GM21360 (cell line): ENCODE measurements at regions not wholly inside any gene's neighbourhood (a gene's known extent, or its start where the extent isn't known, plus 50 kb on each side); places are given as distances from the start of the nearest gene placed in this dataset.
A peak's percentile ranks its signal among the peaks of the same experiment; 100 is the strongest.
"Not testable (repeated sequence)": the region's sequence is repeated elsewhere in the genome, so short reads cannot be mapped to it uniquely, and the experiment has no call there.

Experiments used
- ATAC-seq: cut with Tn5 transposase; IDR thresholded peaks from one replicate; pipeline ENCODE4 v1.9.1; 2021; ENCODE audit warnings: mild to moderate bottlenecking, moderate library complexity; ENCODE audit not compliant: unreplicated experiment

DNA sequence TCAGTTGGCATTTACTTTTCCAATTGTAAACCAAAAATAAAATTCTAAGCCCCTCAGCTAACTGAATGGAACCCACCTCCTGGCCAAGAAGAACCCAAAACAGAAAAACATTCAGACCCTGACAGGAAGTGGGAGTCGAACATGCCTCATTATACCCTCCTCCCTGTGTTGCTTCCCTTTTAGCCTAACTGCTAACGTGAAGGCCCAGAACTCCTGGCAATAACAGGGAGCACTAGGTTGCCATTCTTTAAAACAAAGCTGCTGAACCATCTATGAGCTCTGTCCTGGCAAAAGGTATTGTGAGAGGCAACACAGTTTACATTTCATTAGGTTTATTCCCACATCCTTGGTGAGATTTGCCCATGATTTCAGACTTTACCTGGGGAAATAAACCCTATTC is 481.4 kb downstream of the CHSY3 start:
- no peak for ATAC-seq

DNA sequence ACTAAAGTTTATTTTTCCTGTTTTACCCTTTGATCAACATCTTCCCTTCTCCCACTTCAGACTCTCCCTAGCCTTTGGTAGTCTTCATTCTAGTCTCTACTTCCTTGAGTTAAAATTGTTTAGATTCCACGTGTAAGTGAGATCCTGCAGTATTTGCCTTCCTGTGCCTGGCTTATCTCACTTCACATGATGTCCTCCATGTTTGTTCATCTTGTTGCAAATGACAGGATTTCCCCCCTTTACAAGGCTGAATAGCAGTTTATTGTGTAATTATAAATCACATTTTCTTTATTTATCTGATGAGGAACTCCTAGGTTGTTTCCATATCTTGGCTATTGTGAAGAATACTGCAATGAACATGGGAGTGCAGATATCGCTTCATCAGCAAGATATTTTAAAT is 461.7 kb downstream of the CHSY3 start:
- ATAC-seq, result no peak

DNA sequence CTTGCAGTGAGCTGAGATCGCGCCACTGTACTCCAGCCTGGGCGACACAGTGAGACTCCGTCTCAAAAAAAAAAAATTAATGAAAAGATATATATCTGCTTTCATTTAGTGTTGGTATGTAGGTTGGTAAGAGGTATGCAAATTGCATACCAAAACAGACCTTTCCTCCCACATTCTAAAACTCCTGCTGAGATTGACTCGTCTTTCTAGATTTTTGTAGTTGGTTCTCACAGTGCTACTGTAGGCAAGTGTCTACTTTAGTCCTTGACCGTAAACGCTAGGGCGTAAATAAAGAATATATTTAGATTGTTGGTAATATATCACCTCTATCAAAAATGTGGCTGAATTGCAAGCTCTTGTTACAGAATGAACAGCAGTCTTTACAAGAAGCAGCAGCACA is 445.9 kb downstream of the CHSY3 start:
- no peak for ATAC-seq

DNA sequence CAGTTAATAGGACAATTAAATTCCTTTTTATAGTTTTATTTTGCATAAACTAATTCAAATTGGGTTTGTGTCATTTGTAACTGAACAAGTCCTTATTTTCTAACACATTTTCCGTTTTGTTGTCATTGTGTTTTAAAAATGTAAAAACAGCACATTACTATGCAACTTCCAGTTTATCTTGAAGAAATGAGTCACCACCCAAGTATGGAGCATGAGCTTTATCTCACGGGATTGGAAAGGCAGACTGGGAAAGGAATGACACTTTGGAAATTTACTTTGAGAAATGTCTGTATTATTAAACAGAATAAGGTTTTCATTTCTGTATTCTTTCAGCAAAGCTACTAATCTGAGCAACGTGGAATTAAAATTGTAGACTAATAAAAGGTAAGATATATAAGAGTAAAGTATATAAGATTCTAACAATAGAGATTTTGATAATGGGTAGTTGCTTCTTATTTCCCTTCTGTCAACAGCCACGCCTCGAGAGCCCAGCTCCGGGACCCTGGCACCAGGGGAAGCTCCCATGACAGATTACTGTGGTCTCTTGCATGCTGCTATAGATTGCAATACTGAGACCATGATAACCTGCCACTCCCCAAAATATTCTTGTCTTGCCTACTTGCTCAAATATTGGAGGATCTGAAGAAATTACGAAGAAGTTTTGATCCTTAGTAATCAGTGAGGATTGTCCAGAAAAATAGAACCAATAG is 433.1 kb downstream of the CHSY3 start:
- no peak for ATAC-seq

DNA sequence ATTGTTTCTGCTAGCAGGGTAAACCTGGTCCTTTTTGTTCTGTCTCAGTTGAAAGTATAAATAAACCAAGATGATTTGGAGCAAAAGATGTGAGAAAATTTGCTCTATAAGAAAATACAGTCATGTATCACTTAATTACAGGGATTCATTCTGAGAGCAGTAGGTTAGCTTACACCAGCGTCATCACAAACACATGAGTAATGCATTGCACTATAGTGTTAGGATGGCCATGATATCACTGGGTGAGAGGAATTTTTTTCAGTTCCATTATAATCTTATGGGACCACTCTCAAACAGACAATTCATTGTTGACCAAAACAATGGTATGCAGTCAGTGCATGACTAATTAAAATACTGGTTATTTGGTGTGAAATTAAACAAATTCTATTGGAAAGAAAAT is 430.9 kb downstream of the CHSY3 start:
- no peak for ATAC-seq

DNA sequence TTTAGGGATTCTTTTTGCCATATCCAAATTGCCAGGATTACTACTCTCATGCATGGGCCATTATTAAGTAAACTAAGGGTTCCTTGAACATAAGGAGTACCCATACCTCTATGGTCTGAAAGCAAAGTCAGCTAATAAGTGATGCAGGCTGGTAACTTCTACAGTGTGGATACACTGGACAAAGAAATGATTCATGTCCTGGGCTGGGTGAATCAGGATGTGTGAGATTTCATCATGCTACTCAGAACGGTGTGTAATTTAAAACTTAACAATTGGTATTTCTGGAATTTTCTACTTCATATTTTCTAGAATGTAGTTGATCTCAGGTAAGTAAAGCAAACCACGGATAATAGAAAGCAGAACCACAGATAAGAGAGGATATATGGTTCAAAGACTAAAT is 428.8 kb downstream of the CHSY3 start:
- ATAC-seq, result no peak

DNA sequence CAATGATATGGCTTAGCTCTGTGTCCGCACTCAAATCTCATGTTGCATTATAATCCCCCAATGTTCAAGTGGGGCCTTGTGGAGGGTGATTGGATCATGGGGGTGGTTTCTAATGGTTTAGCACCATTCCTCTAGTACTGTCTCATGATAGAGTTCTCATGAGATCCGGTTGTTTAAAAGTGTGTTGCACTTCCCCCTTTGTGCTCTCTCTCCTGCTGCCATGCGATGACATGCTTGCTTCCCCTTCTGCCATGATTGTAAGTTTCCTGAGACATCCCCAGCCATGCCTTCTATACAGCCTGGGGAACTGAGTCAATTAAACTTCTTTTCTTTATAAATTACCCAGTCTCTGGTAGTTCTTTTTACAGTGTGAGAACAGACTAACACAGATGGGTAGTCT is 427.1 kb downstream of the CHSY3 start:
- ATAC-seq, result no peak

DNA sequence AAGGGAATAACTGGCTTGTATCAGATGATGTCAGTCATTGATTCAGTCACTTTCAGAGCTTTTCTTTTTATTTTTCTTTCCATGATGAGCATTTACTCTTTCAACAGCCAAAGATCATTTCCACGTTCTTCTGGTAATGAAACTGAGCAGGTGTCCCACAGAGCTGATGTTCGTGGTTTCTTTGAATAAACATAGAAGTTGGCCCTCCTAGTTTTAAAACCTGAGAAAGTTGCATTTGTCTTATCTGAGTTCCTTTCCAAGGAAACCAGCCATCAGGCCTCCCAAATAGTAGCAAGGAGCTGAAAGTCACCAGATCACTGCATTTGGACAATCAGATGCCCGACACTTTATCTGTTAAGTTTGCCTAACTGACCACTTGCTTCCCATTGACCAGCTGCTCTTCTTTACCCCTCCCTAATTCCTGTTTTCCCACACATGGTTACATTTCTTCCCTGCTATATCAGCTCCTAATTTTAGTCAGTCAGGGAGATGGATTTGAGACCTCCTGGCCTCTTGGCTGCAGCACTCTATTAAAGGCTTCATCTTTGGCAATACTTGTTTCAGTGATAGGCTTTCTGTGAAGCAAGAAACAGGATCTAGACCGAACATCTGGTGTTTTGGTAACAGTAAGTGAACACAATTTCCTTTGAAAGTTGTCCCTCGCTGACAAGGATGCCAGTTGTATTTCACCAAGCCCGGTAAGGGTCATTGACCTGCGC is 420.8 kb downstream of the CHSY3 start:
- no peak for ATAC-seq

DNA sequence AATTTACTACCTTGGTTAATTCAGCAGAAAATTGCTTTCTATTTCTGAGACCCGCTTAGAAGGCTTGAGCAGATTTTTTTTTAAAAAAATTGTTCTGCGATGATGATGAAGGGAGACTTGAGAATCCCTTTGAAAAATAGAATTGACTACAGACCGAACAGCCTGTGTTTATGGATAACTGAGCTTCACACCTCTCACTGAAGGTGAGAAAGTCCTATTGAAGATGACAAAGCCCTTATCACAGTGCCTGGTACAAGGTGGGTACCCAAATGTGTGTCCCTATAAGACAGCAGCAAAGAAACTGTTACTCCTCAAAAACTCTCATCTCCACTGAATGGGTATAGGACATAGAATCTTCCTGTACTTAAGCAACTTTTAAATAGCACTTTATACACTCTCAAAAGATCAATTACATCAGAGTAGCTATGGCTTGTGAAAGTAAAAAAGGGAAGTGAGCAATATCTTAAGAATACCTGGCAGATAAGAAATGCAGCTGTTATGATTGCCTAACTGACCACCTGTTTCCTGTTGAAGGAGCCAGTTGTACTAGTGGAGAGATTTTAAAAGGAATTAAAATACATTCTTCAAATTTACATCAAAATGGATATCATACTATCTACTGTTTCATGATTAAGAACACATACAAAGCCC is 419.7 kb downstream of the CHSY3 start:
- ATAC-seq, result peak; percentile 100

DNA sequence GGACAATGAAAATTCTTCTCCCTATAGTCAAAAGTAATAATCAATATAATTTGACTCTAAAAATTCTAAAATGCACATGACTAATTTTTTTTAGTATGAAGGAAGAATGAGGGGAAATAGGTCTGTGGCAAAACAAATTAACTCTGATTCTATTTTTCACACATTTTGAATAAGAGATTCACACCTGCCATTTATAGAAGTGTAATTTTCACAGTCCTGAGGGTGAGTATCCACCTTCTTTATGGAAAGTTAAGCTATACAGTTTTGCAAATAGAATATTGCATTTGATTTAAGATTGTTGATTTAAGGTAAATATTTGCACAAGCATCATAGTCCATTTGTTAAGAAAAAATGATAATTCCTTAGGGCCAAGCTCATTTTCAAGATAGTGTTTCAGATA is 417.7 kb downstream of the CHSY3 start:
- ATAC-seq, result no peak

DNA sequence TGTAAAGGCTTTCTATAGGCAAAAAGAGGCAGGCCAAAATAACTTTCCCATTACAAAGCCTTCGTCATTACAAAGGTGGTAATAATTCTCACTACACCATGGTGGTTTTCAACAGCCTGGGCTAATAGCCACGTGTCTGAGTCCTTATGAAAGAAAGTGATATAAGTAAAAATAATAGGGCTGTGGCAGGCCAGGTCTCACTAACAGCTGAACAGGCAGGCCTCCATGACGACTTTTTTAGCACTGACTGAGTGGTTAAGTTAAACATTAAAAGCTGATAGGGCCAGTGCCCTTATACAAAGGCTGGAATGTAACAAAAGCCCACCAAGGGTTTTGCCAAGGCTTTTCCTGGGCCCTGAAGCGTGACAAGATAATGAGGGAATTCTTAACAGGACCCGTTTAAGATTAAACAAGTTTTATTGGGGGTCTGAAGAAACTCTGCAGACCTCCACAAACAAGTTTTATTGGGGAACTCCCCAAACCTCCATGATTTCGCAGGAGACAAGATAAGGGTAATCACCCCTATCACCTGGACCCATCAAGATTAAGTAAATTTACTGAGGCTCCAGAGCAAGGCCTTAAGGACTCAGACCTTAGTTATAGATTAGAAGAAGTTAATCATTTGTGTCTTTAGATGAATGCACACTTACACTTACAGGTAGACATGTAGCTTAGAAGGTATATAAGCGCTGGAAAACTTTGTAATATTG is 412.9 kb downstream of the CHSY3 start:
- ATAC-seq, result no peak

DNA sequence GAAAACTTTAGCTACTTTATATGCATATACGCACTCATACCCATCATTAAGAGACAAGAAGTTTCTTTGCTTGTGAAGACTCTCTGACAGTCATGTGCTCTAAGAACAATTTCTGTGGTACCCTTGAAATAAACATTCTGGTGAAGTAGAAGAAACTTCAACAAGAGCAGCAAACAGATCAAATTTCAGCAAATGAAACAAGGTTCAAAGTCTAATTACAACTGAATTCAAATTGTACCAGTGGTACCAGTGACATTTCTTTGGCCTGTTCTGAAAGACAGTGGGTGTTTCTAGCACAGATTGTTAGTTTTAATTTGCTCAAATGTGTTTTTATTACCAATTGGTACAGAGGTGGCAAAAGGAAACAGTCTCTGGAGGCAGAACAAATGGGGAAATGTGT is 391.0 kb downstream of the CHSY3 start:
- no peak for ATAC-seq

DNA sequence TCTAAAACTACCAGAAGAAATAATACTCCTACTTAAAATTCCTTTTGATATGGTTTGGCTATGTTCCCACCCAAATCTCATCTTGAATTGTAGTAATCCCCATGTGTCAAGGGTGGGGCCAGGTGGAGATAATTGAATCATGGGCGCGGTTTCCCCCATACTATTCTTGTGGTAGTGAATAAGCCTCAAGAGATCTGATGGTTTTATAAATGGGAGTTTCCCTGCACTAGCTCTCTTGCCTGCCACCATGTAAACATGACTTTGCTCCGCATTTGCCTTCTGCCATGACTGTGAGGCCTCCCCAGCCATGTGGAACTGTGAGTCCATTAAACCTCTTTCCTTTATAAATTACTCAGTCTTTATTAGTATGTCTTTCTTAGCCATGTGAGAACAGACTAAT is 390.5 kb downstream of the CHSY3 start:
- not testable (repeated sequence) for ATAC-seq

DNA sequence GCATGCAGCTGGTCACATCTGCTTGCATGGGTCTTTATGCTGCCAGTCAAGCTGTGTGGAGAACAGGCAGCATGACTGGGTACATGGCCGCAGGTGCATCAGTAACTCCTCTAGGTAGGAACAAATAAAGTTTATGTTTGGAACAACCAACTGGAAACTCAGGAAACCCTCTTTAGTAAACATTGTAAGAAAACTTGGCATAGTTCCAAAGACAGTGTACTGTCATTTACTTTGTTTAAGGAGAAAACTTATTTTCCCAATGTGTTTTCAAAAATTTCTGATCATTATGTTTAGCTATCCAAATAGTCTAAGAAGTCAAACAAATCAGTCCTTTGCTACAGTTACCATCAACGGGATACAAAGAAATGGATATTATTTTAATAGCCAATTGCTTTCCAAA is 386.0 kb downstream of the CHSY3 start:
- ATAC-seq, result no peak

DNA sequence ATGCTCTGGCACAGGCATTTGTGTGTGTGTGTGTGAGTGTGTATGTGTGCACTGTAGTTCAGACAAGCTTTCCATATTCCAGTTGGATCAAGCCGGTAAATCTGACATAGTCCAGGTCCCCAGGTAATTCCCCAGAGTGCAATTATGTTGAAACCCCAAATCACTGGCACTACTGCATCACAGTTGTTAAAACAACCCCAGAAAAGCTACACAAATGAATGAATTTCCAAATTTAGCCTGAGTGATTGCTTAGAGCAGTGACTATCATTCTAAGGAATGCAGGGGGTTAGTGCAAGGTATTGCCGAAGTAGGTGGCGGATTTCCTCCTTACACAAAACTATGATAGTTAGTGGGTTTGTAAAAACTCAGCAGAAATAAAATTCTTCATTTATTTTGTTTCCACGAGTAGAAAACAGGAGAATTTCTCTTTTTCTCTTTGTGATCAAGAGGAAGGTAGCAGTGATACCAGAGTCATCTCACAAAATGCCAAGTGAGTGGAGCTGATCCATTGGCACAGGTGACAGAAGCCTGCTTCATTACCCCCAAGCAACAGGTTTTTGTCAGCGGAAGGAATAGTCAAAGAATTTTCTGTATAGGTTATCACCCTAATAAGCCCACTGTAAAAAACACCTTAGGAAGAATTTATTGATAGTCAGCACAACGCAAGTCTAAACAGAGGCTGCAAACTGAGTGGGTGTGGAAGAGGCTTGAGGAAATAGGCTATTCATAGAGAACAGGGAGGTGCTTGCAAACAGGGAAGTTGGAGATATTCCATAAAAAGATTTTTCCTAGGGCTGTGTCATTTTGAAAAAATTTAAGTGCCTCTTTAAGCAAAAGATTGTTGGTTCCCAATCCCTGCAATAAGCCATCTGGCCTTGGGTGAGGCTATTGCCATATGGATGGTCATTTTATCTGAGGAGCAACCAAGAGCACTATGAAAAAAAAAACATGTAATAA is 385.1 kb downstream of the CHSY3 start:
- ATAC-seq, result no peak

DNA sequence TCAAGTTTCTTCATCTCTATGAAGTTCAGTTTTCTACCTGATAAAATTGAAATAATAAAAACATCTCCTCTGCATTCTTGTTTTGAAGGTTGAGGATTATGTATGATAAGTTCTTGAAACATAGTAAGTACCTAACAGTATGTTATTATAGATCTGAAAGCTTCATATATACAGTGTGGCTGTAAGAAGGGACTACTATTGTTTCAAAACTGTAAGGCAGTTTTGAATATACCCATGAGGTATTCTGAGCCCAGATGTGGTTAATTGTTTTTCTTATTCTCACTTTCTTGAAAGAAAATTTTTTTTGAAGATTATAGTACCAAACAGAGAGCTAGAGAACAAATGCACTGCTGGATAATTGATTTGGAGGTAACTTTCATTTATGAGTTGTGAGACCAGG is 383.2 kb downstream of the CHSY3 start:
- ATAC-seq, result no peak

DNA sequence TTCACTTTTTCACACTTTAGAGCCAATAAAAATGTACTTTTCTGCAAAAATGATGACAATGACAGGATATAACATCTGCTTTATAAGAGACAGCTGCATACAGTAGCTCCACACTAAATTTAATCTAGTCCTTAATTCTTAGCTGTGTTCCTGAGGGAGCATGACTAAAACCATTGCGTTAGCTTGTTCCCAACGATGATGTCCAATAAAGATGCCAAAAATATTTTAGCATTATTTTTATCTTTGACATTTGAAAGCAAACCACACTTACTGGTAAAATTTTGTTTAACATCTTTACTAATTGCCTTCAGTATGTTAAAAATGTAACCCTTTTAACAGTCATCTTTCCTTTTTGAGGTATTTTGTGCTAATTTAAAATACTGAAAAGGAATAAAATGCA is 382.7 kb downstream of the CHSY3 start:
- ATAC-seq, result no peak

DNA sequence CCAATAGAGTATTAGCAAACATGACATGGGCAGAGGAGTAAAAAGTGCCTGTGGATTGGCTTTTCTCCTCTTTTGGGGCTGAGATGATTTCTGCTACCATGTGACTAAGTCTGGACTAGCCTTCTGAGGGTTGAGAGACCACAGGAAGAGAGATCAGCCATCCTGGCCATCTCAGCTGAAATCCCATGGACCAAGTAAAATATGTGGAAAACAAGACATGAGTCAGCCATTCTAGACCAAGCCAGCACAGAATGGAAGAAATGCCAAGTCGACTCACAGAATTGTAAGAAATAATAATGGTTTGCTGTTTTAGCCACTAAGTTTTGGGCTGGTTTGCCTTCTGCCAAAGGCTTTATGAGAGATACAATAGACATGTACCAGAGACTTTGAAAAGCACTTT is 377.8 kb downstream of the CHSY3 start:
- no peak for ATAC-seq

DNA sequence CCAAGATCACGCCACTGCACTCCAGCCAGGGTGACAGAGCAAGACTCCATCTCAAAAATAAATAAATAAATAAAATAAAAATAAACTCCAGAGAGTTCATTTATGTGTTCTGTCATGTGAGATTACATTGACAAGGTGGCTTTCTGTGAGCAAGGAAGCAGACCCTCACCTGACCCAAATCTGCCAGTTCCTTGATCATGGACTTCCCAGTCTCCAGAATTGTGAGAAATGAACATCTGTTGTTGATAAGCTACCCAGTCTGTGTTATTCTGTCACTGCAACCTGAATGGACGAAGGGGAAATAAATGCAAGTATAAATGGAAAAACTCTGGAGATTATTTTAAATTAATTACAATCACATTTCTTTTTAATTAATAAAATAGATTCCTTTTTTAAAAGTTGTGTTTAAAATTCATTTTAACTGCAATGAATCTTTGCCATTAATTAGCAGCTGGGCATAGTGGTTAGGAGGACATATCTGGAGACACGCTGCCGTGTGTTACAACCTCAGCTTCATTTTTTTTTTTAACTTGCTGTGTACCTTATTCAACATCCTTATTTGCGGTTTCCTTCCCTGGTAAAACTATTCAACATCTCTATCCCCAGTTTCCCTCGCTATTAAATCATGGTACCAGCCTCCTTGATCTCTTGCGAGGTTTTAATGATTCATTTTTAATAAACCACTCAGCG is 376.4 kb downstream of the CHSY3 start:
- ATAC-seq, result no peak

DNA sequence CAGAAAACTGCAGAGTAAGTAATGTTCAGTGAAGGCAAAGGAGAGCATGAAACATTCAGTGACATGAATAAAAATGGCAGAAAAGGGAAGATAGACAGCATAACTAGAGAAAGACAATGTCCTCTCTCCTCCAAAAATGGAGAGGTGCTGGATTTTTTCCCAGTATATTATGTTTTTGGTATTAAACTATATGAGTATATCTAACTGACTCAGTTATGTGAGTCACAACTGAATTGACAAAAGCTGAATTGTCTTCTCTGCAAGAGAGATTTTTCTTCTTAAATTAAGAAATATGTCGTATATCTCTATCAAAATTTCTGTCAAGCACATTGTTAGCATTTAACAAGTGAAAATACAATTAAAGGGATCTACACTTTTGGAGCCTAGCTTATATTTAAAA is 375.1 kb downstream of the CHSY3 start:
- no peak for ATAC-seq
